Duodenal mucosa (tissue), 2 donors: ENCODE measurements at regions not wholly inside any gene's neighbourhood (a gene's known extent, or its start where the extent isn't known, plus 50 kb on each side); places are given as distances from the start of the nearest gene placed in this dataset.

ENCODE experiments used
- H3K27ac ChIP-seq: one replicate; pipeline ENCODE4 v1.7.0; 2013; ENCODE audit warnings: low read depth, low read length
- H3K27me3 ChIP-seq, 2 donors: one replicate each; pipeline ENCODE4 v1.7.0; 2013; ENCODE audit warnings: low read length in 2 of 2, control low read depth in 1 of 2; ENCODE audit not compliant: insufficient read depth in 2 of 2, control insufficient read depth in 1 of 2
- H3K36me3 ChIP-seq, 2 donors: one replicate each; pipeline ENCODE4 v1.7.0; 2013; ENCODE audit warnings: low read length in 2 of 2, control low read depth in 1 of 2; ENCODE audit not compliant: insufficient read depth in 2 of 2, control insufficient read depth in 1 of 2
- H3K4me1 ChIP-seq, 2 donors: one replicate each; pipeline ENCODE4 v1.7.0; 2013; ENCODE audit warnings: low read length in 2 of 2, control low read depth in 1 of 2; ENCODE audit not compliant: insufficient read depth in 2 of 2, control insufficient read depth in 1 of 2
- H3K4me3 ChIP-seq, 2 donors: one replicate each; pipeline ENCODE4 v1.7.0; 2013; ENCODE audit warnings: low read length in 2 of 2, low read depth in 1 of 2
- H3K9ac ChIP-seq, 2 donors: one replicate each; pipeline ENCODE4 v1.7.0; 2013; ENCODE audit warnings: low read length in 2 of 2, low read depth in 1 of 2
- H3K9me3 ChIP-seq, 2 donors: one replicate each; pipeline ENCODE4 v1.7.0; 2013; ENCODE audit warnings: low read length in 2 of 2, control low read depth in 1 of 2; ENCODE audit not compliant: control insufficient read depth in 1 of 2

DNA sequence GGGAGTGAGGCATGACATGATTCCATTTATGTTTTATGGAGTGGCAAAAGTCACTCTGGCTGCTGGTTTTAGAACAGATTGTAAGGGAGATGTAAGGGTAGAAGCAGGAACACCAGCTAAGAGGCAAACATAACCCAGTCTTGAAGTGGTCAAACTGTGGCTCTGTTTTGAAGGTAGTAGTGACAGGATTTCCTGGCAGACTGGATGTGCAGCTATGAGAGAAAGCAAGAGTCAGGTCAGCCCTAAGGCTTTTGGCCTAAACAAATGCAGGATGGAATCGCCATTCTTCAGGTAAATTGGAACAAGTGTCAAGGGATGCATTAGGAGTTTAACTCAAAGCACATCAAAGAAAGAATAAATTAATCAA lies 175.3 kb upstream of the AGR3 start:
- H3K9ac ChIP-seq: no peak overlapping the region
- no peaks in the 10 kb centered on the region for H3K27me3 ChIP-seq
- no peaks in the 10 kb centered on the region for H3K36me3 ChIP-seq
- H3K4me3 ChIP-seq: no peak overlapping the region
- no peaks in the 10 kb centered on the region for H3K4me1 ChIP-seq
- no peak overlapping the region for H3K27ac ChIP-seq
- no peaks in the 10 kb centered on the region for H3K9me3 ChIP-seq

DNA sequence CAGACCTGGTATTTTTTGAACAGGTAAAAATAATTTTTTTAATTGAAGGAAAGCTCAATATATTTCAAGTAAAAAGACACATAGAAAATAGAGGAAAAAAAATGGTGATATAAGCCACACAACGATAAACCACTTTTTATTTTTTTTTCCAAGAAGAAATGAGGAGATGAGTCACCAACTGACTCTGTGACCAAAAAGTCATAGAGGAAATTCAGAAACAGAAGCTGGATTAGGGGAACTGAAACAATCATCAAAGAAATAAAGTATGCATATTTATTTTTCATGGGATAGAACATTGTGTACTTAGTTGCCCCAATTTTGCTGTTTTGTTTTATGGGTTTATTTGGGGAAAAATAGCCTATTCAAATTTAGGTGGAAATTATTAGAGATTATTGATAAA lies 176.8 kb upstream of the AGR3 start:
- H3K4me3 ChIP-seq: no peak overlapping the region
- no peaks in the 10 kb centered on the region for H3K36me3 ChIP-seq
- no peak overlapping the region for H3K27ac ChIP-seq
- no peaks in the 10 kb centered on the region for H3K27me3 ChIP-seq
- H3K9me3 ChIP-seq: no peaks in the 10 kb centered on the region
- no peak overlapping the region for H3K9ac ChIP-seq
- no peaks in the 10 kb centered on the region for H3K4me1 ChIP-seq

DNA sequence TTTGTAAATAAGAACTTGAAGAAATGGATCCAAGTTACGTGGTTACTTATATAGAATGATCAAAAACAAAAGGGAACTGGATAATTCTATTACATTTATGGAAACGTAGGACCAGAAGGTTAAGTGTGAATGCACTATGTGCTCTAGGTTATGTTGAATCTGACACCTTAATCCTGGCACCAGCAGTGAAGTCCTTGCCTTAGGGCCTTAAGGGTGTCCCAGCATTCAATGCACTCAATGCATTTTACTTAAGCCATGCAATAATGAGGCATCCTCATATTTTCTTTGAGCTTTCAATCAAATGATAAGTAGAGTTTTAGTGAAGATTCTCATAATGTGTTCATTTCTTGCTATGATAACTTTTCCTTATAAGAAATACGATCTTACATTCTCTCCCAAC lies 178.3 kb upstream of the AGR3 start:
- H3K27me3 ChIP-seq: no peaks in the 10 kb centered on the region
- no peaks in the 10 kb centered on the region for H3K9me3 ChIP-seq
- H3K27ac ChIP-seq: no peak overlapping the region
- no peaks in the 10 kb centered on the region for H3K36me3 ChIP-seq
- no peak overlapping the region for H3K4me3 ChIP-seq
- H3K4me1 ChIP-seq: no peaks in the 10 kb centered on the region
- no peak overlapping the region for H3K9ac ChIP-seq

DNA sequence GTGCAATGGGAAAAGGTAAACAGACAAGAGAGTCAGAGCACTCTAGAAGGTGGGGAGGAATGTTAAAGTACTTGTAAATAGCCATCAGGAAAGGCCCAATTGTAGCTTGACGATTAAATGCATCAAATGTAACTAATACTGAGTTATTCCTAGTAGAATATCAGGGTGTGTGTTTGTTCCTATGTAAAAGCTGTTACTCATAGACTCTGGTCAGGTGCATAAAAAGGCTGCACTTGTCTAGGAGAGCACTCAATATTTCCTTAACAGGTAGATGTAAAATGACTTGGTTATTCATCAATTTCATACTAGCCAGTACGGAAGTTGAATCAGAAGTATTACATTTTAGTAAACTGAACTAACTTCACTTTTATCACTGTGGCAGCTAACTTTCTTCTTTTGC lies 179.7 kb upstream of the AGR3 start:
- no peak overlapping the region for H3K9ac ChIP-seq
- H3K27me3 ChIP-seq: no peaks in the 10 kb centered on the region
- no peaks in the 10 kb centered on the region for H3K4me1 ChIP-seq
- H3K9me3 ChIP-seq: no peaks in the 10 kb centered on the region
- H3K27ac ChIP-seq: no peak overlapping the region
- no peak overlapping the region for H3K4me3 ChIP-seq
- no peaks in the 10 kb centered on the region for H3K36me3 ChIP-seq

DNA sequence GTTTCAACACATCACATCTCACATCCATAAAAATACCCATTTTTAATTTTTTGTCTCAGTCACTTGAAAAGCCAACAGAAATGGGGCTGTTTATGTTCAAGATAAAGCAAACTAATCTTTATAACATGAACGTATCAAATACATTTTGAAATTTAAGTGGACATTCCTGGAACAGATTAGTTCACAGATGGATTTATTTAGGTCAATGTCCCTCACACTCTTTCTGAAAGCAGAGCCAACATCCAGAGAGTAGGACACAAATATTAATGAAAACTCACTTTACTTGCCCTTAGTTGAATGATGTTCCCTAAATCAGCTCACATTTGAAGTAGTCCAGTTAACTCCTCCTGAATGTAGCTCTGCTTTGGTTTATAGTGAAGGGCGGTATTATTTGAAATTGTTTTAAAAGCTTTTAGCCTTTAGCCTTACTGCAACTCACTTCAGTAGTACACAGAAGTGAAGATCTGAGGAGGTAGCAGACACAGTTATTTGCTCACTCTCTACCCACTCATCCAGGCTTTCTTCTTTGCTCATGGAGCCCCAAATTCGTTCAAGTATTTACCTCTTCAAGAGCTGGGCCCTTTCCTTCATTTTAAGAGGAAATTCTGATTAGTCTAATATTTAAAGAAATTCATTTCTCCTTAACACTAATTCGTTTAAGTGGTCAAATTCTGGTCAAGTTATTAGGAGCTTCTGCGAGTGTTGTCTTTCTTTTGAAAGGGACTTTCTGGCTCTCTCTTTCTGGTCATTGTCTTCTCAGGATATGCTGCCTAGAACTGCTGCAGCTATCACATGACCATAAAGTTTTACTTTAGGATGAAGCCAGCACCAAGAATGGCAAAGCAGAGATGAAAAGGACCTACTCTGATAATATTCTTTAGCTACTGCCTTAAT lies 180.6 kb upstream of the AGR3 start:
- Histone ChIP-seq H3K9ac (no peak overlapping the region), H3K4me3 (no peak overlapping the region), H3K9me3 (no peaks in the 10 kb centered on the region), H3K4me1 (no peaks in the 10 kb centered on the region), H3K27ac (no peak overlapping the region), H3K27me3 (no peaks in the 10 kb centered on the region), H3K36me3 (no peaks in the 10 kb centered on the region)

DNA sequence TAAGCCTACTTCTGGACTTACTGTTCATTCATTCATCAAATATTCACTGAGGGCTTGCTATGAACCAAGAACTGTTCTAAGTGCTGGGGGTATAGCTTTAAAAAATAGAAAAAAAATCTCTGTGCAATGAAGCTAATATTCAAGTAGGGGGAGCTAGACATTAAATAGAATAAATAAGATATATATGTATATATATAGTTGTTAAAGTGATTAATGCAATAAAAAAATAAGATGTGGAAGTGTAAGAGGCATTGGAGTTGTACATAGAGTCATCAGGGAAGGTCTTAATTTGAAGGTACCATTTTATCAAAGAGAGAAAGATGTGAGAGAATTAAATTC lies 181.2 kb upstream of the AGR3 start:
- Histone ChIP-seq H3K4me1 (no peaks in the 10 kb centered on the region), H3K9ac (no peak overlapping the region), H3K4me3 (no peak overlapping the region)

DNA sequence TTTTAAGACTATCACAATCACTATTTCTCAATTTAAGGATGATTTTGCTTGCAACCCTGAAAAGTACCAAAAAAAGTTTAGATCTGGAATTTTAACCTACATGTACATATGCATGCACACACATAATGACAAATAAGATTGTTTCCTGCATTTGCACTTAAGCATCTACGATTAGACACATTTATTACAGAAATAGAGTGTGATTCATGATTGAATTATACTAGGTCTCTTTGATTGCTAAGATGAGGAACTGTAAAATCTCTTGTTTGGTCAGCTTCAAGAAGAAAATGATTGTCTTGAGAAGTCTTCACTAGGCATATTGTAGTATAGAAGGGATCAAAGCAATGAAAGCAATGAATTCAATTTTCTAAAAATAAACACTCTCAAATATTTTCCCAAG lies 185.9 kb upstream of the AGR3 start:
- no peaks in the 10 kb centered on the region for H3K9me3 ChIP-seq
- no peaks in the 10 kb centered on the region for H3K27me3 ChIP-seq
- no peaks in the 10 kb centered on the region for H3K36me3 ChIP-seq
- no peak overlapping the region for H3K4me3 ChIP-seq
- no peaks in the 10 kb centered on the region for H3K4me1 ChIP-seq
- H3K27ac ChIP-seq: no peak overlapping the region
- no peak overlapping the region for H3K9ac ChIP-seq

More for the DNA sequence above, 181.2 kb upstream of the AGR3 start:
- H3K9me3 ChIP-seq: no peaks in the 10 kb centered on the region
- no peaks in the 10 kb centered on the region for H3K36me3 ChIP-seq
- H3K27me3 ChIP-seq: no peaks in the 10 kb centered on the region
- no peak overlapping the region for H3K27ac ChIP-seq

DNA sequence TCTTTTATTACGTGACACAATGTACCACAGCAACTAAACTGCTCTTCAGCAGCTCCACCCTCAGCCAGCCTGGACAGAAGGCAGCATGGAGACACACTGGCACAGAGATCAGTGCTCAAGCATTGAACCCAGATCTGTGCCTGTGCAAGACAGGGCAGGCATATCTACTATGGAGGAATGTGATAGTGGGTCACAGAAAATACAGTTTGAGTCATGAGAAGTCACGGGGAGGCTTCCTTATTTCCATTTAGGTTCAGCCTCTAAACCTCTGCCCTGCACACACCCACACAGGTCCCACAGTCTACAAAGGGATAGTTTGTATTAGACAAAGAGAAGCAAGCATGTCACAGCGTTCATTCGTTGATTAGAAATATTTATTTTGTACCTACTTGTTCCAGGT lies 187.4 kb upstream of the AGR3 start:
- Histone ChIP-seq H3K27me3 (no peaks in the 10 kb centered on the region), H3K36me3 (no peaks in the 10 kb centered on the region)

DNA sequence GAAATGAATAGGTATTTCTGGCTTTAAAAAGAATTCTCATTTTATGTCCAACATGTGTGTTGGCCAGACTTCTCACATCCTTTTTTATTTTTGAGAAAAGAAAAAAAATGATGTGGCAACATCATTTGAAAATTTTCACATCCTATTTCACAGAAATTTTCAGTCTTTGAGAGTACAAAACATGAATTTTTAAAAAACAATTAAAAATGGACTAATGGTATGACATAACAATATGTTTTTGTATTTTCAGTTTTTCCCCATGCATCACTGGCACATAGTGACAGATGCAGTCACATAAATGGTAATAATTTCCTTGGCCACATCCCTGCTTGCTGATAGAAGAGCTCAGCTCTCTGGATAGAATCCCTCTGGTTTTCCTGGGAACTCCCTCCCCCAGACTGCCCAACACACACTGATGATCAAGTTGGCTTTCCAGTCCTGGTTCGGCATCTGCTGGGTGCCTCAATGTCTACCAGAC lies 188.5 kb upstream of the AGR3 start:
- no peaks in the 10 kb centered on the region for H3K4me1 ChIP-seq
- H3K36me3 ChIP-seq: no peaks in the 10 kb centered on the region
- H3K27ac ChIP-seq: no peak overlapping the region
- H3K9ac ChIP-seq: no peak overlapping the region
- no peaks in the 10 kb centered on the region for H3K9me3 ChIP-seq
- H3K27me3 ChIP-seq: no peaks in the 10 kb centered on the region
- no peak overlapping the region for H3K4me3 ChIP-seq

More for the DNA sequence above, 187.4 kb upstream of the AGR3 start:
- no peaks in the 10 kb centered on the region for H3K9me3 ChIP-seq
- no peak overlapping the region for H3K4me3 ChIP-seq
- no peaks in the 10 kb centered on the region for H3K4me1 ChIP-seq
- no peak overlapping the region for H3K9ac ChIP-seq
- H3K27ac ChIP-seq: no peak overlapping the region

DNA sequence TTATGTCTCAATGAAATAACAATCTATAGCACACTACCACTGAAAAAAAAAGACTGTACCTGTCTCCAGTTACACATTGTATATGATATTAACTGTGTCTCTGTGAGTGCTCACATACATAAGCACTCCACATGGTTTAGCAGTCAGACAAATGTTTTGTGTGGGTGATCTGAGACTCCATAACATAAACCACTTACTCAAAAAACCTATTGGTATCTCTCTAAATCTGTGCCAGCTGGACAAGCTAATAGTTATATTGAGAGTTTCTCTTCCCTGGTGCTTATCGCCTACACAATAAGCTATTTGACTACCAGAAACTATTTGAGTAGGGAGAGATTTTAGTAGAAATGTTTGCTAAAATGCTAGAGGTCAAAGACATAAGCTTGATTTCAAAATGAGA lies 190.1 kb upstream of the AGR3 start:
- Histone ChIP-seq H3K27ac (no peak overlapping the region), H3K27me3 (no peaks in the 10 kb centered on the region), H3K36me3 (no peaks in the 10 kb centered on the region), H3K9ac (no peak overlapping the region), H3K4me1 (no peaks in the 10 kb centered on the region), H3K4me3 (no peak overlapping the region), H3K9me3 (no peaks in the 10 kb centered on the region)
